ENCODE measurements at regions not wholly inside any gene's neighbourhood (a gene's known extent, or its start where the extent isn't known, plus 50 kb on each side); places are given as distances from the start of the nearest gene placed in this dataset.

- TF ChIP-seq CTCF (IDR thresholded peaks at IDR 0.05): no peak
- intact Hi-C loops (cut with DNase I, micrococcal nuclease): no loop called here
- ATAC-seq (no peak), DNase-seq (no peak)
- H3K9me3 ChIP-seq: peaks cover 8% of the 10 kb centered on the region
- no peaks in the 10 kb centered on the region for H3K36me3 ChIP-seq (ENCODE audit: low read depth)
- no peaks in the 10 kb centered on the region for H3K4me1 ChIP-seq (ENCODE audit: low read depth)
- no peak overlapping the region for H3K4me3 ChIP-seq
Observed at GRCh38 chr16:65662256-65662655, 540.4 kb upstream of the CDH11 start.

- H3K4me1 ChIP-seq (ENCODE audit: low read depth): no peaks in the 10 kb centered on the region
- intact Hi-C loops (cut with DNase I, micrococcal nuclease): no loop called here
- no peaks in the 10 kb centered on the region for H3K36me3 ChIP-seq (ENCODE audit: low read depth)
- ATAC-seq (no peak), DNase-seq (no peak)
- TF ChIP-seq CTCF (IDR thresholded peaks at IDR 0.05): no peak
- H3K4me3 ChIP-seq: no peak overlapping the region
- H3K9me3 ChIP-seq: peaks cover 8% of the 10 kb centered on the region
Observed at GRCh38 chr16:65661558-65661957, 539.7 kb upstream of the CDH11 start.

- intact Hi-C loops (cut with DNase I, micrococcal nuclease): no loop called here
- Histone ChIP-seq H3K36me3 (ENCODE audit: low read depth) (no peaks in the 10 kb centered on the region), H3K4me1 (ENCODE audit: low read depth) (no peaks in the 10 kb centered on the region), H3K9me3 (no peaks in the 10 kb centered on the region), H3K4me3 (no peak overlapping the region)
- ATAC-seq: no peak
- DNase-seq: no peak
- no peak for TF ChIP-seq CTCF (IDR thresholded peaks at IDR 0.05)
Observed at GRCh38 chr16:65660390-65660789, 538.5 kb upstream of the CDH11 start.

- no peaks in the 10 kb centered on the region for H3K9me3 ChIP-seq
- ATAC-seq: no peak
- TF ChIP-seq CTCF (IDR thresholded peaks at IDR 0.05): no peak
- no peaks in the 10 kb centered on the region for H3K36me3 ChIP-seq (ENCODE audit: low read depth)
- H3K4me1 ChIP-seq (ENCODE audit: low read depth): no peaks in the 10 kb centered on the region
- no peak overlapping the region for H3K4me3 ChIP-seq
- DNase-seq: no peak
- intact Hi-C loops (cut with DNase I, micrococcal nuclease): no loop called here
Observed at GRCh38 chr16:65659758-65660157, 537.9 kb upstream of the CDH11 start.

GRCh38 chr16:65658787-65659220 is 536.9 kb upstream of the CDH11 start:
- intact Hi-C loops (cut with DNase I, micrococcal nuclease): no loop called here
- no peak for TF ChIP-seq CTCF (IDR thresholded peaks at IDR 0.05)
- no peak for DNase-seq
- H3K36me3 ChIP-seq (ENCODE audit: low read depth): no peaks in the 10 kb centered on the region
- no peak overlapping the region for H3K4me3 ChIP-seq
- H3K4me1 ChIP-seq (ENCODE audit: low read depth): no peaks in the 10 kb centered on the region
- ATAC-seq: no peak
- no peaks in the 10 kb centered on the region for H3K9me3 ChIP-seq

GRCh38 chr16:65658349-65658748 is 536.5 kb upstream of the CDH11 start:
- H3K4me3 ChIP-seq: no peak overlapping the region
- no peaks in the 10 kb centered on the region for H3K4me1 ChIP-seq (ENCODE audit: low read depth)
- no peaks in the 10 kb centered on the region for H3K9me3 ChIP-seq
- no peaks in the 10 kb centered on the region for H3K36me3 ChIP-seq (ENCODE audit: low read depth)
- no peak for TF ChIP-seq CTCF (IDR thresholded peaks at IDR 0.05)
- intact Hi-C loops (cut with DNase I, micrococcal nuclease): no loop called here
- no peak for ATAC-seq
- DNase-seq: no peak
